ENCODE measurements at regions not wholly inside any gene's neighbourhood (a gene's known extent, or its start where the extent isn't known, plus 50 kb on each side); places are given as distances from the start of the nearest gene placed in this dataset.

- H3K4me1 ChIP-seq (ENCODE audit: control insufficient read depth, insufficient read depth, low read length): 0 out of 2 replicates have a peak, but pooled peaks cover 3% of the 10 kb centered on the region
- TF ChIP-seq EGR2 (tag by site-specific recombination; IDR thresholded peaks at IDR 0.05; ENCODE audit: low read depth) (no peak), ZBTB44 (tag by site-specific recombination; IDR thresholded peaks at IDR 0.05) (no peak)
- ChIA-PET CTCF (interaction anchor here (0.8 kb wide), 1 partner anchor 104 kb away, joined by 3 read pairs; no protein-coding TSS in a partner anchor), POLR2A (interaction anchor here (0.5 kb wide), 1 partner anchor 10 kb away, joined by 3 read pairs; no protein-coding TSS in a partner anchor)
- H3K36me3 ChIP-seq (ENCODE audit: control insufficient read depth in 2 of 2, insufficient read depth in 1 of 2, low read length in 2 of 2): no peaks in the 10 kb centered on the region
- H3K4me3 ChIP-seq (ENCODE audit: low read depth, low read length): no peak overlapping the region
- no peak overlapping the region for H3K27ac ChIP-seq (ENCODE audit: extremely low read depth, low read depth, low read length)
- H3K9me3 ChIP-seq (ENCODE audit: control insufficient read depth, insufficient read depth, low read depth, low read length): no peaks in the 10 kb centered on the region
These were observed 560.3 kb upstream of the KLF4 start for GRCh38 chr9:108049671-108050494.

DNA sequence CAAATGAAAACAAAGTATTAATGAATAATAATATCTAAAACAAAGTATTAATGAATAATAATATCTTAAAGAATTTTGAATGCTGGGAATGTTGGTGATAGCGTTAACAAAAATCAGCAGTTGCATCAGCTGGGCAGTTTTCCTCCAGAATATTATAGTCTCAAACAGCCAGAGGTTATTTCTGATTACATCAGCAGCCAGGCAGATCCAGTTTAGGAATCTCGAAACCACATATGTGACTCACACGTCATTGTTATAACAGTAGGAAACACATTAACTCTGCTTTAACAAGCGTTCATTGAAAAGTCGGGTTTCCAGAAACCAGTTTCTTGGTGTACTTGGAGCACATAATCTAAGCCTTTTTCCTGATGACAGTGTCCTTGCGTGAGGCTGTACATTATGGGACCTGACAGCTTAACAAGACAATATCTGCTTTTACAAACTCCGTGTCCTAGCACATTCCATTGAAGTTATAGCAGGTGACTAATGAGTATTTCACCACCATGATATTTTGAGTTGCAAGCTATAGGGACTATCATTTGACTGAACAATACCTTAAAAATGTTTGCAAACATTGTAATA is 559.5 kb upstream of the KLF4 start:
- Histone ChIP-seq H3K4me3 (ENCODE audit: low read depth, low read length) (no peak overlapping the region), H3K27ac (ENCODE audit: extremely low read depth, low read depth, low read length) (no peak overlapping the region), H3K4me1 (ENCODE audit: control insufficient read depth, insufficient read depth, low read length) (0 out of 2 replicates have a peak, but pooled peaks cover 3% of the 10 kb centered on the region), H3K36me3 (ENCODE audit: control insufficient read depth in 2 of 2, insufficient read depth in 1 of 2, low read length in 2 of 2) (no peaks in the 10 kb centered on the region), H3K9me3 (ENCODE audit: control insufficient read depth, insufficient read depth, low read depth, low read length) (no peaks in the 10 kb centered on the region)
- ChIA-PET POLR2A (interaction anchor here (0.5 kb wide), 1 partner anchor 11 kb away, joined by 3 read pairs; no protein-coding TSS in a partner anchor), CTCF (interaction anchor here (0.6 kb wide), 1 partner anchor 627 kb away, joined by 3 read pairs; no protein-coding TSS in a partner anchor)
- no peak for TF ChIP-seq ZNF544 (tag by site-specific recombination; IDR thresholded peaks at IDR 0.05)
- TF ChIP-seq TRIM28 (IDR thresholded peaks at IDR 0.05; ENCODE audit: borderline replicate concordance, low read length): no peak; the same call in 1 of the 2 replicates
- TF ChIP-seq, protein P1, sequence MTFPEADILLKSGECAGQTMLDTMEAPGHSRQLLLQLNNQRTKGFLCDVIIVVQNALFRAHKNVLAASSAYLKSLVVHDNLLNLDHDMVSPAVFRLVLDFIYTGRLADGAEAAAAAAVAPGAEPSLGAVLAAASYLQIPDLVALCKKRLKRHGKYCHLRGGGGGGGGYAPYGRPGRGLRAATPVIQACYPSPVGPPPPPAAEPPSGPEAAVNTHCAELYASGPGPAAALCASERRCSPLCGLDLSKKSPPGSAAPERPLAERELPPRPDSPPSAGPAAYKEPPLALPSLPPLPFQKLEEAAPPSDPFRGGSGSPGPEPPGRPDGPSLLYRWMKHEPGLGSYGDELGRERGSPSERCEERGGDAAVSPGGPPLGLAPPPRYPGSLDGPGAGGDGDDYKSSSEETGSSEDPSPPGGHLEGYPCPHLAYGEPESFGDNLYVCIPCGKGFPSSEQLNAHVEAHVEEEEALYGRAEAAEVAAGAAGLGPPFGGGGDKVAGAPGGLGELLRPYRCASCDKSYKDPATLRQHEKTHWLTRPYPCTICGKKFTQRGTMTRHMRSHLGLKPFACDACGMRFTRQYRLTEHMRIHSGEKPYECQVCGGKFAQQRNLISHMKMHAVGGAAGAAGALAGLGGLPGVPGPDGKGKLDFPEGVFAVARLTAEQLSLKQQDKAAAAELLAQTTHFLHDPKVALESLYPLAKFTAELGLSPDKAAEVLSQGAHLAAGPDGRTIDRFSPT (tag by site-specific recombination; IDR thresholded peaks at IDR 0.05): peak; percentile 62
- TF ChIP-seq ZNF121 (tag by site-specific recombination; IDR thresholded peaks at IDR 0.05): no peak
- peak; percentile 45; the same call in 1 of the 2 replicates for TF ChIP-seq ZNF10 (tag by site-specific recombination; IDR thresholded peaks at IDR 0.05)
- TF ChIP-seq ZNF148 (tag by site-specific recombination; IDR thresholded peaks at IDR 0.05; ENCODE audit: borderline replicate concordance): no peak
- TF ChIP-seq ZNF664 (tag by site-specific recombination; IDR thresholded peaks at IDR 0.05): peak; percentile 78; the same call in 1 of the 2 replicates
- TF ChIP-seq, protein P2, sequence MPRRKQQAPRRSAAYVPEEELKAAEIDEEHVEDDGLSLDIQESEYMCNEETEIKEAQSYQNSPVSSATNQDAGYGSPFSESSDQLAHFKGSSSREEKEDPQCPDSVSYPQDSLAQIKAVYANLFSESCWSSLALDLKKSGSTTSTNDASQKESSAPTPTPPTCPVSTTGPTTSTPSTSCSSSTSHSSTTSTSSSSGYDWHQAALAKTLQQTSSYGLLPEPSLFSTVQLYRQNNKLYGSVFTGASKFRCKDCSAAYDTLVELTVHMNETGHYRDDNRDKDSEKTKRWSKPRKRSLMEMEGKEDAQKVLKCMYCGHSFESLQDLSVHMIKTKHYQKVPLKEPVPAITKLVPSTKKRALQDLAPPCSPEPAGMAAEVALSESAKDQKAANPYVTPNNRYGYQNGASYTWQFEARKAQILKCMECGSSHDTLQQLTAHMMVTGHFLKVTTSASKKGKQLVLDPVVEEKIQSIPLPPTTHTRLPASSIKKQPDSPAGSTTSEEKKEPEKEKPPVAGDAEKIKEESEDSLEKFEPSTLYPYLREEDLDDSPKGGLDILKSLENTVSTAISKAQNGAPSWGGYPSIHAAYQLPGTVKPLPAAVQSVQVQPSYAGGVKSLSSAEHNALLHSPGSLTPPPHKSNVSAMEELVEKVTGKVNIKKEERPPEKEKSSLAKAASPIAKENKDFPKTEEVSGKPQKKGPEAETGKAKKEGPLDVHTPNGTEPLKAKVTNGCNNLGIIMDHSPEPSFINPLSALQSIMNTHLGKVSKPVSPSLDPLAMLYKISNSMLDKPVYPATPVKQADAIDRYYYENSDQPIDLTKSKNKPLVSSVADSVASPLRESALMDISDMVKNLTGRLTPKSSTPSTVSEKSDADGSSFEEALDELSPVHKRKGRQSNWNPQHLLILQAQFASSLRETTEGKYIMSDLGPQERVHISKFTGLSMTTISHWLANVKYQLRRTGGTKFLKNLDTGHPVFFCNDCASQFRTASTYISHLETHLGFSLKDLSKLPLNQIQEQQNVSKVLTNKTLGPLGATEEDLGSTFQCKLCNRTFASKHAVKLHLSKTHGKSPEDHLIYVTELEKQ (tag by site-specific recombination; IDR thresholded peaks at IDR 0.05; ENCODE audit: borderline replicate concordance): peak; percentile 57; the same call in 1 of the 2 replicates
- no peak for TF ChIP-seq GLIS1 (tag by site-specific recombination; IDR thresholded peaks at IDR 0.05)
- TF ChIP-seq PRDM6 (tag by site-specific recombination; IDR thresholded peaks at IDR 0.05): peak; percentile 100
- TF ChIP-seq ZBTB8A (tag by site-specific recombination; IDR thresholded peaks at IDR 0.05): no peak
- no peak for TF ChIP-seq ZSCAN18 (tag by site-specific recombination; IDR thresholded peaks at IDR 0.05)
- peak; percentile 52; the same call in 1 of the 2 replicates for TF ChIP-seq ZNF600 (tag by site-specific recombination; IDR thresholded peaks at IDR 0.05)
- no peak for TF ChIP-seq ZNF266 (tag by site-specific recombination; IDR thresholded peaks at IDR 0.05; ENCODE audit: low read depth)
- TF ChIP-seq ZNF585B (tag by site-specific recombination; IDR thresholded peaks at IDR 0.05): no peak
